GM19438 (cell line): ENCODE measurements at regions not wholly inside any gene's neighbourhood (a gene's known extent, or its start where the extent isn't known, plus 50 kb on each side); places are given as distances from the start of the nearest gene placed in this dataset.

Experiments used
- ATAC-seq: cut with Tn5 transposase; IDR thresholded peaks from one replicate; pipeline ENCODE4 v1.9.1; 2021; ENCODE audit warnings: low read depth; ENCODE audit not compliant: unreplicated experiment

DNA sequence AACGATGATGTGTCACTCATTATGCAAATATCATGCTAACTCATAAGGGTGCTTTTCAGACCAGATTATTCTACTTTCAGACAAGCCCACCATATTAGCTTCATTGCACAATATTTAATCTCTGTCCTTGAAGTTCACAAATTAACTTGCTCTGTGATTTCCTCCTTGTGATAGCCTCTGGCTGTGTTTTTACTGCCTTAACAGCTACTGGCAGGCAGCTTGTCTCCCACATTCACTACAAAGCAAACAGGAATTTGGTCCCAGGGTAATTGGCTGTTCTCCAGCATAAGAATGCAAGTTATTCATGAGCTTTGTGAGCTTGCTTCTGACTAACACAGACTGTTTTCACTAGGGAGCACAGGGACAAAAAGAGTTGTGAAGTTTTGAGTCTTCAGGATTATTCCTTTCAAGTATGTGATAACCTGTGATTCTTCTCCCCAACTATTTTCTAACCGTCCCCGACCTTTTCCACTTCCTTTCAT is 87.9 kb upstream of the HMCN1 start:
- ATAC-seq = no peak

GRCh38 chr1:185645686-185646085 is 88.5 kb upstream of the HMCN1 start:
- no peak for ATAC-seq

DNA sequence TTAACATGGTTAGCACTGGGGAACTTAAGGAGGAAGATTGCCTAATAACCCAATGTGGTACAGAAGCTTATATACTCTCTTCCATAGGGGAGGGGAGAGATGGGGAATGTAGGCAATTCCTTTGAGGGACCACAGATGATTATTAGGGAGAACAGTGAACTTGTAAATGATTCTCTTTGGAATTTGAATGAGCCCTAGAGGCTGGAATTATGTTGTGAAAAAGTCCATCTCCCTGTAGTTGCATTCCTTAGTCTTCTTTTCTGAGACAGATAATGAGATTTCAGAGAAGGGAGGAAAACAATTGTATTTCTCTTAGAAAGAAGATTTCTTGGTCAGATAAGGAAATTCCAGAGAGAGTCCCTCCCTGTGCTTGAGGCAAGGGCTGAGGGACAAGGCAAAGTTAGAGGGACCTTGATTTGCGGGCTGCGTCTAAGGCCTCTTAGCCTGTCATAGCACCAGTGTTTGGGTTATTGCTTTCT is 89.0 kb upstream of the HMCN1 start:
- no peak for ATAC-seq

DNA sequence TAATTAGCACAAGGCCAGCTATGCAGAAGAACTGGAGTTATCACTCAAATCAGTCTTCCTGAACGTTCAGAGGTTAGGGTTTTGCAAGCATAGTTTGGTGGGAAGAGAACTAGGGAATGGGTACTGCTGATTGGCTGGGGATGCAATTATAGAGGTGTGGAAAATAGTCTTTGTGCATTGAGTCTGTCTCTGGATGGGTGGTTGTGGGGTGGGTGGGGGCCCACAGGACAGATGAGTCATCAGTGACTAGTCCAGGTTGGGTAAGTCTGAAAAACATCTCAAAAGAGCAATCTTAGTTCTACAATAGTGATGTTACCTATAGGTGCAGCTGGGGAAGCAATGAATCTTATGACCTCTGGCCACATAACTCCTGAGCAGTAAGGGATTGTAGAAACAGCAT is 89.7 kb upstream of the HMCN1 start:
- ATAC-seq = no peak

- ATAC-seq = peak; percentile 100
Observed at GRCh38 chr1:185636848-185637247, 97.3 kb upstream of the HMCN1 start.

DNA sequence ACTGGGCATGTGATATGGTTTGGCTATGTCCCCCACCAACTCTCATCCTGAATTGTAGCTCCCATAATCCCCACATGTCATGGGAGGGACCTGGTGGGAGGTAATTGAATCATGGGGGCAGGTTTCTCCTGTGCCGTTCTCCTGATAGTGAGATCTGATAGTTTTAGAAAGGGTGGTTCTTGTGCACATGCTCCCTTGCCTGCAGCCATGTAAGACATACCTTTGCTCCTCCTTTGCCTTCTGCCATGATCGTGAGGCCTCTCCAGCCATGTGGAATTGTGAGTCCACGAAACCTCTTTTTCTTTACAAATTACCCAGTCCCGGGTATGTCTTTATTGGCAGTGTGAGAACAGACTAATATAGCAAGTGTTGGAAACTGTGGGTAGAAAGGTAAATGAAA is 99.5 kb upstream of the HMCN1 start:
- no peak for ATAC-seq

- ATAC-seq = no peak
Observed at GRCh38 chr1:185632659-185633423, 101.3 kb upstream of the HMCN1 start.

DNA sequence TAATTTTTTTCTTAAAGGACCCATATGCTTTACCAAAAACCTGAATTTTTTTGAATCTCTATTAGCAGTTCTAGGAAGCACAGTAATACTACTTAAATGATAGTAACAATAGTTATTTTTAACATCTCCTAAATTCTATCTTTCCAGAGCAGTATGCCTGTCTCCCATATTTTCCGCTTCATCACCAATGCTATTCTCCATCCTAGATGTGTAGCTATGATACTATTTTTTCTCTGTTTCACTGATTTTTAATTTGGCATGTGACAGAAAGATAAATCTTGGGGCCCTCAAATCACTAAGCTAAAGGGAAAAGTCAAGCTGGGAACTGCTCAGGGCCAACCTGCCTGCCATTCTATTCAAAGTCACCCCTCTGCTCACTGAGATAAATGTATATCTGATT is 102.3 kb upstream of the HMCN1 start:
- ATAC-seq = no peak

DNA sequence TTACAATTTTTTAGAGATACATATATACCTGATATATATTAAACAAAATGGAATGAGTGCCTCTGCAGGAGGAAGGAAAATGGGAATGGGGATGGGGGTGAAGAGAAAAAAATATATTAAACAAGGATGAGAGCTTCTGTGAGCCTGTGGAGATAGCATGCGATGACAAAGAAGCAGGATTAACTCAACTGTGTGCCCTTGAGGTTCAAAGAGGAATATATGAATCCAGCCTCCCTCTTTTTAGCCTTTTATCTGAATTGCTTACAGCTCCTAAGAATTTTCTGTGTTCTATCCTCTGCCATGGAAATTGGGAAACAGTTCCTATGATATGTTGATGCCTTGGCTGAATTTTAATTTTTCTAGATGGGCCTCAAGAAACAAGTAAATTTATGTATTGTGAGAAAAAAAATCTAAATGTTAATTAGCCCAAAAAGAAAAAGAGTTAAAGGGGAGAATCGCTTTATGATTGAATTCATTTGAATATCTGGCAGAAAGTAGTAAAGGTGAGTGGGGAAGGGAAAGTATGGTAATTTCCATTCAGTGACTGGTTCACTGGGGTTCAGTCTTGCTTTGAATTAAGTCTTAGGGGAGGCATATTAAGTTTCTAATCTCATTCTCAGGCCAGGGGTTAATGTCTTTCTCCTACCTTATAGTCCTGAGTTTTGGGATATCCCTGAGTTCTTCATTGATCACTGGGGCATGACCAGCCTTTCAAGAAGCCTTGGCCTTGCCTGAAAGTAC is 106.3 kb upstream of the HMCN1 start:
- ATAC-seq = no peak

DNA sequence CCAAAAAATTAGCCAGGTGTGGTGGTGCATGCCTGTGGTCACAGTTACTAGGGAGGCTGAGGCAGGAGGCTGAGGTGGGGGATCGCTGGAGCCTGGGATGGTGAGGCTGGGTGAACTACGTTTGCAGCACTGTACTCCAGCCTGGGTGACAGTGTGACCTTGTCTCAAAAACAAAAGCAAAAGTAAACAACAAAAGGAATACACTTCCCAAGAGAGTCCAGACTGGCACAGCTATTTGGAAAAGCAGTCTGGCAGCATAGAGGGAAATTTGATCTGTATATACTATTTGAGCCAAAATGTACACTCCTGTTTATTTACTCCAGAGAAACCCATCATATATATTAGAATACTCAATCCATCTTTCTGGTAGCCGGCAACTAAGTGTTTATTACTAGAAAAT is 107.0 kb upstream of the HMCN1 start:
- ATAC-seq = no peak

DNA sequence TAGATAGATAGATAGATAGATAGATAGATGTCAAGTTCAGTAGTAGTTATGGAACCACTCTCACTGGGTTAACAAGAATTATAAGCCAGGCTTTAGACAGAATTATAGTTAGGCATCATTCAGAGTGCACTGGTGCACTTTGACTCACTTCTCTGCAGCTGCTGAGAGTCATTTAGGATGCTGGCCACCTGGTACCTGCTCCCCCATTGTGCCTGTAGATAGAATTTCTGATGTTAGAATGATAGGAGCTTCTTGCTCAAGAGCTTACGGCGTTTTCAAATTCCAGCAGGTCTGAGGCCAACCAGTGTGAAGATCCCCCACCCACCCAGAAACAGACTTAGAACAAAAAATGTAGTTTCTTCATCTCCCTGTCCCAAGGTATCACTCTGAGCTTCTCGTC is 107.8 kb upstream of the HMCN1 start:
- no peak for ATAC-seq

DNA sequence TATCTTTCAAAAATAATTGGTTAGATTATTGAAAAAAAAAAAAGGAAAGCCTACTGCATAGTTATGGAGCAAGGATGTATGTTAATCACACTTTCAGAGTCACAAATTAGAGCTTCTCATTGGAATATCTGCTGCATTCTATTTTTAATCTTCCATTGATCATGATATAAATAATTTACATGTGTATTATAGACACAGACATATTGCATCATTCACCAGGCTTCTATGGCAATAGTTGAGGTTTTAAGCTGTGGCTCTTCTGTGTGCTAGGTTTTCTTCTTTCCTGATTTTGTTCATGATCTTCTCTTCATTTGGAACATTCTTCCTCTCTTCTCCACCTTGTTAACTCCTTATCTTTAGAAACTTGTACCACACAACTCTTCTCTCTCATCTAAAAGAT is 123.2 kb upstream of the HMCN1 start:
- ATAC-seq = no peak

DNA sequence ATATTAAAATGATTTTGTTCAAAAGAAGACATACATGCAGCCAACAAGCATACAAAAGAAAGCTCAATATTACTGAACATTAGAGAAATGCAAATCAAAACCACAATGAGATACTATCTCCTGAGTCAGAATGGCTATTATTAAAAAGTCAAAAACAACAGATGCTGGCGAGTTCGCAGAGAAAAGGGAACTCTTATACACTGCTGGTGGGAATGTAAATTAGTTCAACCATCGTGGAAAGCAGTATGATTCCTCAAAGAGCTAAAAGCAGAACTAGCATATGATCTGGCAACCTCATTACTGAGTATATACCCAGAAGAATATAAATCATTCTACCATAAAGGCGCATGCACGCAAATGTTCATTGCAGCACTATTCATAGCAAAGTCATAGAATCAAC is 126.0 kb upstream of the HMCN1 start:
- ATAC-seq = peak; percentile 53

DNA sequence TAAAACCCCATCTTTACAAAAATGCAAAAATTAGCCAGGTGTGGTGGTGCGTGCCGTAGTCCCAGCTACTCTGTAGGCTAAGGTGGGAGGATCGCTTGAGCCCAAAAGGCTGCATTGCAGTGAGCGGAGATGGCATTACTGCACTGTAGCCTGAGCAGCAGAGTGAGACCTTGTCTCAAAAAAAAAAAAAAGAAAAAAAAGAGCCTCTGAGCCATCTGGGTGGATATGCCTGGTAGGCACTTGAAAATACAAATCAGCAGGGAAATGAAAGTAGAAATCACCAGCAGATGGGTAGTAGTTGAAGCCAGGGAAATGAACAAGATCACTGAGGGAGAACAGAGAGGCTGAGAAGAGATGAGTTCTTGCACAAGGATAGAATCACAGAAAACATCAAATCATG is 131.0 kb upstream of the HMCN1 start:
- peak; percentile 63 for ATAC-seq

DNA sequence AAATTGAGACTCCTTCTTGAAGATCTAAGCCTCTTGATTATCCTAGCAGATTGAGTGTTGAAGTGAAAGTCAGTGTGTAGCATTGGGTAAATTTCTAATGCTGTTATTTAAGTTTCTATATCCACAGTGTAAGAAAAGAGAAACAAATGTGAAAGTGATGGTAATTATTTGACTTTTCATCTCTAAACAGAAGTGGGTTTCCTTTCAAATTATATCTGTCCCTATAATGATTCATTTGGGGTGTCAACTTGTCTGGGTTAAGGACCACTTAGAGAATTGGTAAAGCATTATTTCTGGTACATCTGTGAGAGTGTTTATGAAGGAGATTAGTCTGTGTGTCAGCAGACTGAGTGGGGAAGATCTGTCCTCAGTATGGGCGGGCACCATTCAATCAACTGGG is 133.0 kb upstream of the HMCN1 start:
- ATAC-seq = no peak

- ATAC-seq = no peak
Observed at GRCh38 chr1:185600641-185601040, 133.6 kb upstream of the HMCN1 start.

DNA sequence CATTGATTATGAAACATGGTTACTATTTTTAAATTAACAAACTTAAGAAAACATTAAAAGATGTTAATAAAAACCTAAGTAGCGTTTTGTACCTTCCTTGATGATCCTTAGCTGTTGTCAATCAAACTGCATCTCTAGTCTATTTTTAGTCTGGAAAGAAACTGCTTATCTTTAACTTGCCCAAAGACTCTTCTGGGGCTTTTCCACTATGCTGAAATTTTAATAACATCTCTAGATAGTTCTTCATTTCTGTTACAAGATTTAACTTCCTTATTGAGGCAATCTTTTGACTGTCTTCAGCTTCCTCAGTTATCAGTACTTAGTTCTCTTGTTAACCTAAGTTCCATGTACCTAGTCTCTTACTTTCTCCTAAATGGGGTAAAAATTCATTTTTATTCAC is 135.9 kb upstream of the HMCN1 start:
- no peak for ATAC-seq

GRCh38 chr1:185595835-185596667 is 138.1 kb upstream of the HMCN1 start:
- ATAC-seq = peak; percentile 72

GRCh38 chr1:185594786-185595410 is 139.3 kb upstream of the HMCN1 start:
- ATAC-seq = no peak

DNA sequence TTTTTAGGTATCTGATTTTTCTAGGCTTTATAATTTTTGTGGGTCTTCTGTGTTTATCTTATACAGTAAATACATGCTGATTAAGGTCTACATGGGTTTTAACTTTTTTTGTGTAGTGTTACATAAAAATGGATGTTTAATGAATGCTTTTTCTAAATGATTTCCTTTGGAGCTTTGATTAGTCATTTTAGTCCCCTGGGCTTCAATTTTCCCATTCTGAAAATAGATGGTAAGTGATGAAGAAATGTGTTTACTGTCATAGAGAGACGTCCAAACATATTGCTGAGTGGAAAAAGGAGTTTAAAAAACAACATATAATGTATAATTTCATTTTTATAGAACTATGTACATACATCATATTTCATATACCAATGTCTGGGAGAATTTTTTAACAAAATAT is 140.9 kb upstream of the HMCN1 start:
- ATAC-seq = no peak

GRCh38 chr1:185585770-185586169 is 148.4 kb upstream of the HMCN1 start:
- no peak for ATAC-seq
